NCI-H128 (cell line): ENCODE measurements at regions not wholly inside any gene's neighbourhood (a gene's known extent, or its start where the extent isn't known, plus 50 kb on each side); places are given as distances from the start of the nearest gene placed in this dataset.

ENCODE experiments used
- DNase-seq: peaks from one replicate; lab custom pipeline; 2025; ENCODE audit not compliant: unreplicated experiment; lab: John Stamatoyannopoulos, UW

DNA sequence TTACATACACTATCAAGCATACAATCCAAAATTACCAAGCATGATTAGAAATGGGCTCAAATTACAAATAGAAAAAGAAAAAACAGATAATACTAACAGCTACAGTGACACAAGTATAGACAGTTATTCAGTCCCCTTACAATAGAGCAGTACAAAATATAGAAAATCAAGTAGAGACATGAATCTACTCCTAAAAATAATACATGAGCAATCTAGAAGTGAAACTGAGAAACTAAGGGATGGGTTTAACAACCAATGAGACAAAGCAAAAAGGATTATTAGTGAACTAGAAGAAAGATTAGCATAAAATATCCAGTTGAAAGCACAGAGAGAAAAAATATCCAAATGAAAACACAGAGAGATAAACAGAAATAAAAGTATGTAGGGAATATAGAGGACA, 426.7 kb downstream of the TBC1D4 start:
- DNase-seq: no peak

DNA sequence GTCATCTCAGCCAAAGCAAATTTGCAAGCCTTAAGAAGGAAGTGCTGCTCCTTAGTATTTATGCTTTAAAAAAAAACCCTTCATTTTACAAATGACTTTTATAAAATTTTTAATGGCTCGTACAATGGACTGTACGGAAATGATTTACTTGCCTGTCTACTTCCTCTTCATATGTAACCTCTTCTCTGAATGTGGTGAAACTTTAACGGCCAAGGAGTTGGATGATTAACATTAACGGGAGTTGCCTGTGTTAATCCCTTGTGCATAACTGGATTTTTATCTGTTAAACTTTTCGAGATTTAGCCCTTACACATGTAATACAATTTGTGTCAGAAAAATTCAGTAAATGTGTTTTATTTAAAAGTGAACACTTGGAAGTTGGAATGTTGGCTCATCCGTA, 429.4 kb downstream of the TBC1D4 start:
- no peak for DNase-seq

DNA sequence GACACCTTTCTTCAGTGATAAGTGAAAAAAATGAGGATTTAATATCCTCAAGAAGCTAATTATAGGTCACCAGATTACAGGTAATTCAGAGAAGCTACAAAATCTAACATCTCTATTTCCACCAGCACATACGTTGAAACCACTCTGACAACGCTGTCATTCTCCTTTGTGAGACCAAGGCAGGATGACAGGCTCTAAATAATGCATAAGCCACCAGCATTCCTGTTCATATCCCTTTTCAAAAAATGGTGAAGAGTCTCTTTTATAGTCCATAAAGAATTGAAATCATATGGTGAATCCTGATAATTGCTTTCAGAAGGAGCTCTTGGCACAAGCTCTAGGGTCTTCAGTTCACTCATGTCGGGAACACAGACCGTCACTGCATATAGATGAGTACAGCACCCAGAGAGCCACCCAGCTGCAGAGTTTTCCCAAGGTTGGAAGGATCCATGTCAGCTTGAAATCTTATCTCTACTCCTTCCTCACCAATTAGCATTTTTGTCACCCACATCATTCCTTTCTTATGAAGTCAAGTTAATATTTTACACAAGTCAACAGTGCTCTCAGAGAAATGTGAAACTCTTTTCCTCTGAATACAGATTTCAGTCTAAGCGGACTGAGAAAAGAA, 431.4 kb downstream of the TBC1D4 start:
- DNase-seq: no peak

DNA sequence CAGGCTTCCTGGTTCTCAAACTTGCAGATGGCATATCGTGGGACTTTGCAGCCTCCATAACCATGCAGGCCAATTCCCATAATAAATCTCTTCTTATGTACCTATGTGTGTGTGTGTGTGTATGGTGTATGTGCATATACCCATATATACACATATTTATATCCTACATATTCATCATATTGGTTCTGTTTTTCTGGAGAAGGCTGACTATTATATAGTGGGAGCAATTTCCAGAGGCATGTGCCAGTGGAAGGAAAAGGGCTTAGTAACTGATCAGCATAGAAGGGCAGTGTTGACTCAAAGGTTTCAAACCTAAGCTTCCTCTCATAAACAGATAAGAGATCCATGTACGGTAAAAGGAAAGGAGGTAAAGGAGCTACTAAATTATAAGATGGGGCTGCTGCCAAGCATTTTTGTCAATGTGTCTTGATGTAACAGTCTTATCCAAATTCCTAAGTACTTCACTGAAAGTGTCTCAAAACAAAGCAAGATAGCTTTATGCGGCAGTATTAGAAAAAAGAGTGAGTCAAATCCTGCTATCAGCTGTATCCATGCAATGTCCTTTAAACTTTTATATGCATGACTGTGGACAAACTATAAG, 432.1 kb downstream of the TBC1D4 start:
- no peak for DNase-seq

DNA sequence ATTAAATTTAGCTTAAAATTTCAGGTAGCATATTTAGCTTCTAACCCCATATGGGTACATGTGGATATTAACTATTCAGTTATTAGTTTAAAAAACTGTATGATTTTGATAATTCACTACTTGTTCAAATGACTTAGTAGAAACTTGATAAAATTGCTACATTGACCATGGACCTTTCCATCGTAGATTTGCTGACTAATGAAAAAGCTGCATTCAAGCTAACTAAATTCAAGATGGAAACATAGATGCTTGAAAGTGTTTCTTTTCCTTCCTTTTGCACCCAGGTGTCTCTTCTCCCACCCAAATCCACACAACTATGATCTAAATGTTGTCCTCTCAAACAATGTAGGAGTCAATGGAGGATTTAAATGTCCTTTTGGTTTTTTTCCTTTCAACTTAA, 439.2 kb downstream of the TBC1D4 start:
- no peak for DNase-seq

DNA sequence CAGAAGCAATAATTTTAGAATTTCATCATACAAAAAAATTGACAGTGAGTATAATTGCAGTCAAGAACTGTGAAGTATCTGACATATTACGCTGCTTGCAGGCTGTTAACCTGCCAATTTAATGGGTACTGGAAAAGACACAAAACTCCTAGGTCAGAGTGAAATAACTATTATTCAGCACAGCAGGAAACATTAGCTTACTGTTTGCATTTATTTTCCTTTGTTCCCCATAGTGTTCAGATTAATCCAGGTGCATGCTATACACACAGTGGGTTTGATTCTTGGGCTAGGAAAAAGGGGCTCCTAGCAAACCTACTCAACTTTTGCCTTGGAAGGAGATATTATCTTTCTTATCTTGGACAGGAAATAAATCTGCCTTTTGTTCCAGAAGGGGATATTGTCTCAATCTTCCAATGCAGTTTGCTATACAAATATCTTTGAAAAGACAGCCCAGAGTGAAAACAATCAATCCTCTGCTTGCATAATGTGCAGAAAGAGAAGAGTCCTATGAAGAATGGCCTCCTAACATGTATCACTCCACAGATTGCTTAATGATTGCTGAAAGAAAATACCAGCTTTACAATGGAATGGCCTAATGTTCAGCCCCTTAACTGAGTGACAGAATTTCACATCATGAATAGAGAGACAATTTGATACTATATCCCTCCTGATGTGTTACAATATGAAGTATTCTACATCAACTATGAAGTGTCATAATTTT, 443.4 kb downstream of the TBC1D4 start:
- DNase-seq: no peak

DNA sequence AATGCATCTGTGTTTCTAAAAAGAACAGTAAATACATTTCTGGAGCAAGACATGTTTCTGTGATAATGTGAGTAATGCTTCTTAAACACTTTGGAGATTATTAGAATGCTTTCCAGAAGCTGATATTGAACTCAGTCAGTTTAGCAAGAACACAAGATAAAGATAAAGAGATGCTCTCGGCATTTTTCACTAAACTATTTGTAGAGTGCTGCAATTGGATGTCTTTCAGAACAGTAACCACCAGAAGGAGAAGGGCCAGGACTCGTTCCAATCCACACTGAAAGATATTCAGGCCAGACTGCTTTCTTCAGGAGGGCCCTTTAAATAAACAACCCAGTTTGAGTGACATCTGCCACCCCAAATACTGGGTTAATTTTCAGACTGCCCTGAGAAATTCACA, 456.0 kb downstream of the TBC1D4 start:
- DNase-seq: no peak

DNA sequence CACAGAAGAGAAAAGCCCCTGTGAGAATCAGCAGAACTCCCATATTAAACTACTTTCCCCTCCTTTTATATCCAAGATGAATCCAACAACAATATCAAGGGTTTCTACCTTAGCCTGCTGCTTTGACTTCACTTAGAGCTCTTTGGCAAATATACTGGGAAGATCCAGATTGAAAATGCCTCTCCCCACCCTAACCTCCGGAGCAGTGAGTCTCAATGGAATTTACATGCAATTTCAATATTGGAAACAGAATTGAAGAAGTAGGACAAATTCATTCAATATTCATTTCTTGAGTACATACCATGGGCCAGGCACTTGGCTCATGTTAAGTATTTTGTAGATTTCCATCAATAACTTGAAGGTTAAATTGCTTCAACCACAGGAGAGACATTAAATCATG, 457.4 kb downstream of the TBC1D4 start:
- no peak for DNase-seq

DNA sequence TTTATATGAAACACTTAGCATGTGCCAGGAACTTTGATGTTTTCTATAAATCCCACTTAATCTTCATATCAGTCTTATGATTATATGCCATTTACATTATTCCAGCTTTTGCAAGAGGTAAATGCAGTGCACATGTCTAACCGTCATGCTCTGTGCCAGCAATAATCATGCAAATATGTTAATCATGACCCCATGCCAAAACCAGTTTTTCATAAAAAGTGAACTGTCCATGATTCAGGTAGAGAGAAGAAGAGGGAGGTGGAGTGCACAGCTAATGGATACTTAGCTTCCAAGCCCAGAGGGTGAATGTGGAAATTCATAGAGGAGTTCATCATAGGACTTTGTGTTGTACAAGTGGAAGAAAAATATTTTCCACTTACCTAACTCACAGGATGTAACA, 458.4 kb downstream of the TBC1D4 start:
- no peak for DNase-seq

DNA sequence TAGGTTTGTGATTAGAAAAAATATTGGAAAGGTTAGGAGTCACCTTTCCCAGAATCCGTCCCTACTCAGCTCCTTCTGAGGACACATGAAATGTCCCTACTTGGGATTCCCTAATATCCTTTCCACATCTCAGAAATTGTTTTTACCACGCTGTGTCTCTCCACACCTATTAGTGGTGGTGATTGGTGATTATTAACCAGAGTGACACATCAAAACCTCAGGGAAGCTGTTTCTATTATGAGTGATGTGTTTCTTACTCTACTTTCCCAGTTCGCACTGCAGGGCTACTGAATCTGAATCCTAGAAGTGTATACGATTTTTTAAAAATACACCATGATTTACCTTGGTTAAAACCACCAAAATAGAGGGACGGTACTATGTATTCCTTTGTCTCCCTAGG, 460.8 kb downstream of the TBC1D4 start:
- DNase-seq: no peak

DNA sequence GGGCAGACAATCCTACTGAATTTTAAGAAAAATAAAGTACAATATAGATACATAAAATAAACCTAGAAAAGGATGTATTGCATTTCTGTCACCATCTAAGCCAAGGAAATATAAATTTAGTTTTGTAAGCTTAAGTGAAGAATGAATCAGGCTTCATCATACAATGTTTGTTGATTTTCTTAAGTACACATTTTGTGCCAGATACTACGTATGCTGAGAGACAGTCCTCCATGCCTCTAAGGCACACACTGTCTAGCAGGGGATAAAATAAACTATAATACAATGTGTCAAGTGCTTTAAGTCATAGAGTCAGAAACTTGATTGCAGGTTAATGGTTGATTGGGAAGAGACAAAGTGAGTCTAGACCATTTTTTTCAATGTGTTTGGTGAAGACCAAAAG, 465.7 kb downstream of the TBC1D4 start:
- DNase-seq: no peak

DNA sequence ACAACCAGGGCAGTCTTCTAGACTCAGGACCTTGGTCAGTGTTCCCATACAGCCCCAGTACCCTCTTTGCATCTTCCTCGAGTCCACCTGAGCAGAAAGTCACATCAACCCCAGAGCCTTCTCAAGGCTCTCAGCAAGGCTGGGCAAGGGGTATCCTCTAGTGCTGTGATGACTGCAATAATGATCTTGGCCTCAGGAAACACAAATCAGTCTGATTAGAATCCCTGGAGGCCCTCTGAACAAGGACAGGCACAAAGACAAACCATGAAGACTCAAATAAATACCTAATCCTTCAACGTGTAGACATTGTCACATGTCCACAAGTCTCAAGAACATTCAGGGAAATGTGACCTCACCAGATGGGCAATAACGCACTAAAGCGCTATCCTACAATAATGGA, 468.2 kb downstream of the TBC1D4 start:
- no peak for DNase-seq

DNA sequence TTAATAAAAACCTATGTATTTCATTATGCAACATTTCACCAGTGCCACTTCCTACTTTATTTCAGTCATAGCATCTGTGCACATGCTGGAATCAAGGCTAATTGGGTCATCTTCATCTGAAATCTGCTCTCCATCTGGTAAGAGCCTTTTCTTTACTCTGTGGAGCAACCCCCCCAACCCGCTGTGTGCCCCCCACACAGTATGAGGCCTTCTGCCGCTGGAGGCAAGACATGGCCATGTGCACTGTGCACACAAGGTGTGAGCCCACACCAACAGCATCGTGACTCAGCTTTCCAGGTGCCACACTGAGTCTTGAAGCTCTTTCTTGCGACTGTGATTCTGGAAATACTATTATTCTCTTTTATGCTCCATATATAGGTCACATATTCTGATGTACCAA, 471.0 kb downstream of the TBC1D4 start:
- no peak for DNase-seq

DNA sequence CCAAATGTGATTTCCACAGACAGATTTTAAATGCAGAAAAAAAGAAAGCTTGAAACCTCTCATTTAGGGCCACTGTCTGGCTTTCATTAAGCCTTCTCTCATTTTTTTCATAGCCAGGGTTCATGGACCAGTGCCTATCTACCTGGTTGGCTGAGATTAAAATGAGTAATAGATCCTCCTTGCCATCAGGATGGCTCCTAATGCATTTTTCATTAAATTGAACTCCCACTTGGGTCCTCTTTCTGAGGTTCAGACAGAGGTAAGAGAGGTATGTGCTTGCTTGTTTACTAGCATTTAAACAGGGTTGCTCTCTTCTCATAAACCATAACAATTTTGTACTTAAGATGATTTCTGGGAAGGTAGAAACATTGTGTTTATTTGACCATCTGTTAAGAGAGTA, 473.0 kb downstream of the TBC1D4 start:
- no peak for DNase-seq

DNA sequence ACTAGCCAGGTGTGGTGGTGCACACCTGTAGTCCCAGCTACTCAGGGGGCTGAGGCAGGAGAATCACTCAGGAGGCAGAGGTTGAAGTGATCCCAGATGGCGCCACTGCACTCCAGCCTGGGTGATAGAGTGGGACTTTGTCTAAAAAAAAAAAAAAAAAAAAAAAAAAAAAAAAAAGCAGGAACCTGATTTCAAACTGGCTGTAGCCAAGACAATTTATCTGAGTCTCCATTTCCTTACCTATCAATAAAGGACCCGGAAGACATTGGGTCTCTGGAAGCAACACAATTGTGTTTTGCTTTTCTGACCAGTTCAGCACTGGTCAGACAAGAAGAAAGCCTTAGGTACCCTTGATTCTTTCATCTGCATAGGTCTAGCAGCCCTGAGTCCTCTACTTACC, 491.0 kb downstream of the TBC1D4 start:
- no peak for DNase-seq

DNA sequence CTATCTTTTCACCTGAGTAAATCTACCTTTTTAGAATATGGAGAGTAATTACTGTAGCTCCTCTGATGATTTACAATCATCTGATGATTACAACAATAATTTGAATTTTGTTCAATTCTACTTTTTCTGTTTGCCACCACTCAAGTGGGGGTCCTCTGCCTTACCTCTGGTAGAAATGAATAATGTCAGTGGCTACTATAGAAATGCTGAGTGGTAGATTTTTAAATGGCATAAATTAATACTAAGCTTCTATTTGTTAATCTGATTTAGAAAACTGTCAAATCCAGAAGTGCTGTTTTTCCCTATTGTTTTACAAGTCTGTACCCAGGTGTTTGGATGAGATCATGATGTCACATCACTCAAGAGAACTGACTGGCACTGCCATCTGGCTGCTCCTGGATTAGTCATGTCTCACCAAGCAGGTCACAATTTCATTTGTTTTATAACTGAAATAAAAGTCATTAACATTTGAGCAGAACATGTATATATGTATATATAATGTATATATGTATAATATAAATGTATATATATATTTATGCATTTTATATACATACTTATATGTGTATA, 494.8 kb downstream of the TBC1D4 start:
- no peak for DNase-seq

DNA sequence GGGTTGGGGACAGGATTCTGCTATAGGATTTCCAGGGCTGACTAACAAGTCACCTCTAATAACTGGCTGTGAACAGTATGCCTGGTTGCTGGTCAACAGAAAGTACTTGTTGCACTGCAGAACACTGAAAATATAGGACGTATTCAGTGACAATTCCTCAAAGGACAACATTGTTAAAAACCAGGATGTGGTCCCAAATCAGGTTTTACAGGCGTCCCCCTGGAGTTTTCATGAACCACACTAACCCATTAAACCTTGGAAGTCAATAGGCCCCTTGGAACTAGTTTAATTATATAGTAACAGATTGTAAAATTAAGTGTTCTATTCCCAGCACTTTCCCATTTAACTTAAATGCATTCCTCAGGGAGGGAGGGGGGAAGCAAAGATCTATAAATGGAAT, 495.4 kb downstream of the TBC1D4 start:
- DNase-seq: no peak

DNA sequence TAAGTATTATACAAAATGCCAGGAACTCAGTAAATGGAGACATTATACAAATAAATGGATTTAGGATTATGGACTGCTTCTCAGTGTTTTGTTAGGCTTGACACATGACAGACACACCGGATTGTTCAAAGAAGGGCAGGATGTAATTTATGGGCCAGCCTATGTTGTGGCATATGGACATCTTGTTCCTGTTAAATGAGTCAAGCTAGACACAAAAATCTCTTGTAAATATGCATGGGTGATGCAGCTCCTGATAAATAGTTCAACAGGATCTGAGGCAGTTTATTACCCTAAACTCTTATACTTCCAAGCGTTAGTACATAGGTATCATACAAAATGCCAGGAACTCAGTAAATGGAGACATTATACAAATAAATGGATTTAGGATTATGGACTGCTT, 502.3 kb downstream of the TBC1D4 start:
- no peak for DNase-seq

DNA sequence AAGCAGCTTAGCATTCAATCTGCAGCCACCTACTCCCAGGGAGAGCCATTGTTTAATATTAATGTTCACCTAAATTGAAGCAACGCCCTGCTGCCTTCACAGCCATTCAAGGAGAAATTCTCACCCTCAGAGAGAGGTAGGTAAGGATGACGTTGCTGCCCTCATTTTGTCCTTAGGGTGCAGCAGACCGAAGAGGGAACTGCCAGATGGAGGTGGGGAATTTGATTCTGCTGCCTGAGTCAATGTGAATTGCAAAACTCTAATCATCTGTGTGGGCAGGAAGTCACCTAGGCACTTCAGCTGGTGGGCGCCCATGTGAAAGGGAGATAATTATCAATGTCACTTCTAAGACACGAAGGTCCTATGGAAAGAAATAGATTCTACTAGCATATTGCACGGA, 503.4 kb downstream of the TBC1D4 start:
- no peak for DNase-seq

DNA sequence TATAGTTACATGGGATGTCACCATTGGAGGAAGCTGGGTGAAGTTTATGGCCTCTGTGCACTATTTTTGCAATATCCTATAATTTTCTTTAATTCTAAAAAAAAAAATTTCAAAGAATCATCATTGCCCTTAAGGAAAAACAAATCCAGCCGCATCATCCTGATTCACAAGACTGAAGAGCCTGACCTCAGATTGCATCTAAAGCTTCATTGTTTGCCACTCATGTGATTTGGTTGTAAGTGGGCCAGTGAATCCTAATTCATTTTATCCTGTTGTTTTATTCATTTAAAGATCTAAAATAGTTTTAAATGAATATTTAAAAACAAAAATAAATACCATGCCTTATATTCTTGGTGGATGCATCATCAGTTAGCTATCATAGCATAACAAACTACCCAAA, 504.5 kb downstream of the TBC1D4 start:
- DNase-seq: no peak

DNA sequence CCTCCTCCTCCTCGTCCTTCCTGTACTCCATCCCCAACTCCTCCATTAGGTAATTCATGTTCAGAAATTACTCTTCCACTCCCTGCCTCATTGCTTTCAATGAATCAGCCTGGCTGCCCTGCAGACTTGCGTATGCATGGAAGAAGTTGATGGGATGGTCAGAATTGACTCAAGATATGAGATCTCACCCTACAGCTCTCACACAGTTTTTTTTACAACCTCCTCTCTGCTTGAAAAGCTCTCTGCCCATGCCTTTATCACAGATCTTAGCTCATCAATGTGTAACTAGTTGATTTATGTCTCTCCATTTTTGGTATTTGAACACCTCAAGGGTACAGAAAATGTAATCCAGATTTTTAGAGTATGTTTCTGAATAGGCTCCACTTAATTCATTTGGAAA, 506.9 kb downstream of the TBC1D4 start:
- no peak for DNase-seq
